ENCODE measurements at regions not wholly inside any gene's neighbourhood (a gene's known extent, or its start where the extent isn't known, plus 50 kb on each side); places are given as distances from the start of the nearest gene placed in this dataset.
"Not testable (repeated sequence)": the region's sequence is repeated elsewhere in the genome, so short reads cannot be mapped to it uniquely, and the experiment has no call there.

GRCh38 chr11:96940227-96940626, 550.4 kb downstream of the JRKL start:
- no peak for DNase-seq

- no peak for DNase-seq
Observed at GRCh38 chr11:96942855-96943254, 553.0 kb downstream of the JRKL start.

- DNase-seq = no peak
Observed at GRCh38 chr11:96943970-96944369, 554.2 kb downstream of the JRKL start.

- no peak for DNase-seq
Observed at GRCh38 chr11:96948066-96948465, 558.3 kb downstream of the JRKL start.

GRCh38 chr11:96949464-96949863, 559.7 kb downstream of the JRKL start:
- DNase-seq = no peak

GRCh38 chr11:96954587-96955242, 564.9 kb downstream of the JRKL start:
- DNase-seq = no peak

GRCh38 chr11:96960476-96960875, 570.7 kb downstream of the JRKL start:
- no peak for DNase-seq

GRCh38 chr11:96960926-96961325, 571.1 kb downstream of the JRKL start:
- DNase-seq = no peak

GRCh38 chr11:96961931-96962330, 572.1 kb downstream of the JRKL start:
- no peak for DNase-seq

- DNase-seq = no peak
Observed at GRCh38 chr11:96963375-96963774, 573.6 kb downstream of the JRKL start.

GRCh38 chr11:96964661-96965060, 574.8 kb downstream of the JRKL start:
- DNase-seq = no peak

- DNase-seq = no peak
Observed at GRCh38 chr11:96967616-96968015, 577.8 kb downstream of the JRKL start.

GRCh38 chr11:96969251-96969650, 579.4 kb downstream of the JRKL start:
- no peak for DNase-seq

- no peak for DNase-seq
Observed at GRCh38 chr11:96978751-96979150, 588.9 kb downstream of the JRKL start.

GRCh38 chr11:96986516-96986915, 596.7 kb downstream of the JRKL start:
- no peak for DNase-seq

- no peak for DNase-seq
Observed at GRCh38 chr11:96990914-96991313, 601.1 kb downstream of the JRKL start.

- no peak for DNase-seq
Observed at GRCh38 chr11:97000481-97000880, 610.7 kb downstream of the JRKL start.

- no peak for DNase-seq
Observed at GRCh38 chr11:97007283-97007682, 617.5 kb downstream of the JRKL start.

- DNase-seq = no peak
Observed at GRCh38 chr11:97009613-97010012, 619.8 kb downstream of the JRKL start.

GRCh38 chr11:97010997-97011396, 621.2 kb downstream of the JRKL start:
- DNase-seq = not testable (repeated sequence)

GRCh38 chr11:97015327-97015726, 625.5 kb downstream of the JRKL start:
- DNase-seq = no peak

- no peak for DNase-seq
Observed at GRCh38 chr11:97019305-97019704, 629.5 kb downstream of the JRKL start.

- DNase-seq = no peak
Observed at GRCh38 chr11:97019754-97020153, 629.9 kb downstream of the JRKL start.

GRCh38 chr11:97022955-97023354, 633.1 kb downstream of the JRKL start:
- no peak for DNase-seq

GRCh38 chr11:97028836-97029406, 639.1 kb downstream of the JRKL start:
- no peak for DNase-seq

Data from NCI-H2171 (cell line).